ENCODE measurements at regions not wholly inside any gene's neighbourhood (a gene's known extent, or its start where the extent isn't known, plus 50 kb on each side); places are given as distances from the start of the nearest gene placed in this dataset.

- ChIA-PET CTCF (no interaction called here), POLR2A (no interaction called here)
- Histone ChIP-seq H3K4me3 (ENCODE audit: low read length) (no peak overlapping the region), H3K9me3 (ENCODE audit: control insufficient read depth in 1 of 2, insufficient read depth in 1 of 2, low read length in 2 of 2) (no peaks in the 10 kb centered on the region), H3K27me3 (ENCODE audit: control insufficient read depth in 1 of 2, insufficient read depth in 2 of 2, low read length in 2 of 2) (no peaks in the 10 kb centered on the region), H3K4me1 (ENCODE audit: insufficient read depth, low read length) (no peaks in the 10 kb centered on the region), H3K27ac (ENCODE audit: low read depth in 1 of 2, low read length in 2 of 2) (no peak overlapping the region), H3K36me3 (ENCODE audit: insufficient read depth, low read length) (no peaks in the 10 kb centered on the region)
- intact Hi-C loops (cut with DNase I, micrococcal nuclease): no loop called here
- H3K36me3 Mint-ChIP-seq (ENCODE audit: low read depth): no peaks in the 10 kb centered on the region
- H3K27me3 Mint-ChIP-seq: no peaks in the 10 kb centered on the region
- no peaks in the 10 kb centered on the region for H3K9me3 Mint-ChIP-seq
- DNase-seq (no peak), ATAC-seq (ENCODE audit: poor library complexity) (no peak)
- no peak overlapping the region for H3K27ac Mint-ChIP-seq
- no peak for TF ChIP-seq CTCF (IDR thresholded peaks at IDR 0.05)
- no peak overlapping the region for H3K4me3 Mint-ChIP-seq
- H3K4me1 Mint-ChIP-seq (ENCODE audit: low read depth): no peaks in the 10 kb centered on the region
Observed at GRCh38 chr4:115671581-115671980, 558.2 kb upstream of the NDST4 start.

- H3K36me3 Mint-ChIP-seq (ENCODE audit: low read depth): no peaks in the 10 kb centered on the region
- no peaks in the 10 kb centered on the region for H3K27me3 Mint-ChIP-seq
- H3K4me1 ChIP-seq (ENCODE audit: insufficient read depth, low read length): no peaks in the 10 kb centered on the region
- H3K27ac Mint-ChIP-seq: no peak overlapping the region
- no peaks in the 10 kb centered on the region for H3K27me3 ChIP-seq (ENCODE audit: control insufficient read depth in 1 of 2, insufficient read depth in 2 of 2, low read length in 2 of 2)
- no peak for TF ChIP-seq CTCF (IDR thresholded peaks at IDR 0.05)
- POLR2A ChIA-PET: no interaction called here
- ATAC-seq (ENCODE audit: poor library complexity): no peak
- intact Hi-C loops (cut with DNase I, micrococcal nuclease): no loop called here
- CTCF ChIA-PET: no interaction called here
- H3K27ac ChIP-seq (ENCODE audit: low read depth in 1 of 2, low read length in 2 of 2): no peak overlapping the region
- no peak overlapping the region for H3K4me3 ChIP-seq (ENCODE audit: low read length)
- no peaks in the 10 kb centered on the region for H3K4me1 Mint-ChIP-seq (ENCODE audit: low read depth)
- H3K4me3 Mint-ChIP-seq: no peak overlapping the region
- DNase-seq: no peak
- H3K9me3 Mint-ChIP-seq: no peaks in the 10 kb centered on the region
- no peaks in the 10 kb centered on the region for H3K9me3 ChIP-seq (ENCODE audit: control insufficient read depth in 1 of 2, insufficient read depth in 1 of 2, low read length in 2 of 2)
- no peaks in the 10 kb centered on the region for H3K36me3 ChIP-seq (ENCODE audit: insufficient read depth, low read length)
Observed at GRCh38 chr4:115670930-115671329, 557.5 kb upstream of the NDST4 start.

- ATAC-seq (ENCODE audit: poor library complexity) (no peak), DNase-seq (no peak)
- no peaks in the 10 kb centered on the region for H3K4me1 Mint-ChIP-seq (ENCODE audit: low read depth)
- ChIA-PET CTCF (no interaction called here), POLR2A (no interaction called here)
- Histone ChIP-seq H3K27me3 (ENCODE audit: control insufficient read depth in 1 of 2, insufficient read depth in 2 of 2, low read length in 2 of 2) (no peaks in the 10 kb centered on the region), H3K36me3 (ENCODE audit: insufficient read depth, low read length) (no peaks in the 10 kb centered on the region), H3K27ac (ENCODE audit: low read depth in 1 of 2, low read length in 2 of 2) (no peak overlapping the region), H3K4me1 (ENCODE audit: insufficient read depth, low read length) (no peaks in the 10 kb centered on the region), H3K4me3 (ENCODE audit: low read length) (no peak overlapping the region), H3K9me3 (ENCODE audit: control insufficient read depth in 1 of 2, insufficient read depth in 1 of 2, low read length in 2 of 2) (peaks cover 0 to 3% of the 10 kb centered on the region in 2 experiments)
- H3K27ac Mint-ChIP-seq: no peak overlapping the region
- intact Hi-C loops (cut with DNase I, micrococcal nuclease): no loop called here
- H3K4me3 Mint-ChIP-seq: no peak overlapping the region
- no peaks in the 10 kb centered on the region for H3K36me3 Mint-ChIP-seq (ENCODE audit: low read depth)
- TF ChIP-seq CTCF (IDR thresholded peaks at IDR 0.05): no peak
- H3K9me3 Mint-ChIP-seq: no peaks in the 10 kb centered on the region
- no peaks in the 10 kb centered on the region for H3K27me3 Mint-ChIP-seq
Observed at GRCh38 chr4:115668396-115668795, 555.0 kb upstream of the NDST4 start.
